GM15510 (cell line): ENCODE measurements at regions not wholly inside any gene's neighbourhood (a gene's known extent, or its start where the extent isn't known, plus 50 kb on each side); places are given as distances from the start of the nearest gene placed in this dataset.

Source experiments
- POLR2A ChIP-seq: IDR thresholded peaks from 3 replicates; pipeline ENCODE4 v1.6.1; 2011; ENCODE audit warnings: borderline replicate concordance; ENCODE audit not compliant: insufficient read length; ENCODE audit errors: extremely low read depth

DNA sequence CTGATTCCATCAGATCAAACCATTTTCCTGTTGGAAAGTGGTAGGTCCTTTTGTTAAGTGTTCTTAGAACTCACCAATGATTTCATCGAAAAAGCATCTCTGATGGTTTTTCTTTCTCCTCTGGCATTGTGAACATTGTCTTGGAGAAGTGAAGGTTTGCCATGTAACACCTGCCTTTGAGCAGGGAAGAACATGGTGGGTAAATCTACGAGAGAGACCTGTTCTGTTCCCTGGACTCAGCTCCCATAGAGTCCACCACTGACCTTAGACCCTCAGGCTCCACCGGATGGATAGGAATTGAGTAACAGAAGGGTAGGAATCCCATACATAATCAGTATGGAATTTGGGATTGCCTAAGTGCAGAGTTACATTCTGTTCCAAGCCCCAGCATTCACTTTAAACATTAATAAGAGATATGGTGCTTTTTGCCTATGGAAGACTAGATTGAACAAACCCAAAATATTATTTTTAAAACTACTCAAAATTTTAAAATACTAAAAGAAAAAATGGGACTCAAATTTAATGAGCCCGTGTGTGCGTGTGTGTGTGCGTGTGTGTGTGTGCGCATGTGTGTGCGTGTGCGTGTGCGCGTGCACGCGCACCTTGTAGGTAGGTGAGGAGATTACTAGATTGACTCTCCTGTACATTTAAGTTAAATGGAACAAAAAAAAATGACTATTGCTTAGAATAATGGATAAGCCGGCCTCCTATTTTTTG lies 92.0 kb downstream of the C9orf152 start:
- no peak for TF ChIP-seq POLR2A

DNA sequence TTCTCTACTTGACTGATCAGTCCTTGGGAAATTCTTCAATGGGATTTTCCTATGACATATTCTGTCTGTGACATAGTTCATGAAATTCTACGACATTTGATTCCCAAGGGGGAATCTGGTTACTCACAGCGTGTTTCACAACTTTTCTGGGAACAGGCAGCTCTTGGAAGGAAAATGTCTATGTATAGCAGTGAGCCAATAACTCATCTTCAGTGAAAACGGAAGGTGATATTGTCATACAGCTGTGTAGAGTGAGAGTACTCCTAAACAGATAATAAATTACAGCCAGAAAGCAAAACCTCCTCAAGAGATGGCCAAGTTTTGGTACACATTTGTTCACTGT lies 91.4 kb downstream of the C9orf152 start:
- TF ChIP-seq POLR2A, result no peak

DNA sequence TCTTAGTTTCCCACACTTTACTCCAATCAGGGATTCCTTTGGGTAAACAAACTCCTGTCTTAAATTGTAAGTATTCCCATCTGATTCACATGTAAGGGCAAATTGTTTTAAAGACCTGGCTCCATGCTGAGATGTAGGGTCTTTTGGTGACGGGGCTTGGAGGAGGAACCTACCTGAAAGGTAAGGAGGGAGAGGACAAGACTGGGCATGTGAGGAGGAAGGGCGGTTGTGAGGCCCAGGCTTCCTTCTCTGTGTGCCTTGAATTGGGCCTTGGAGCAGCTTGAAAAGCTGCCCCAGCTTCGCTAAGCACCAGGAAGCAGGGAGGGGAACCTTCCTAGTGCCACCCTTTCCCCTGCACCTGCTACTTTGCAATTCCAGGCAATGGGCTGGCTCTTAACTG lies 86.8 kb downstream of the C9orf152 start:
- no peak for TF ChIP-seq POLR2A

DNA sequence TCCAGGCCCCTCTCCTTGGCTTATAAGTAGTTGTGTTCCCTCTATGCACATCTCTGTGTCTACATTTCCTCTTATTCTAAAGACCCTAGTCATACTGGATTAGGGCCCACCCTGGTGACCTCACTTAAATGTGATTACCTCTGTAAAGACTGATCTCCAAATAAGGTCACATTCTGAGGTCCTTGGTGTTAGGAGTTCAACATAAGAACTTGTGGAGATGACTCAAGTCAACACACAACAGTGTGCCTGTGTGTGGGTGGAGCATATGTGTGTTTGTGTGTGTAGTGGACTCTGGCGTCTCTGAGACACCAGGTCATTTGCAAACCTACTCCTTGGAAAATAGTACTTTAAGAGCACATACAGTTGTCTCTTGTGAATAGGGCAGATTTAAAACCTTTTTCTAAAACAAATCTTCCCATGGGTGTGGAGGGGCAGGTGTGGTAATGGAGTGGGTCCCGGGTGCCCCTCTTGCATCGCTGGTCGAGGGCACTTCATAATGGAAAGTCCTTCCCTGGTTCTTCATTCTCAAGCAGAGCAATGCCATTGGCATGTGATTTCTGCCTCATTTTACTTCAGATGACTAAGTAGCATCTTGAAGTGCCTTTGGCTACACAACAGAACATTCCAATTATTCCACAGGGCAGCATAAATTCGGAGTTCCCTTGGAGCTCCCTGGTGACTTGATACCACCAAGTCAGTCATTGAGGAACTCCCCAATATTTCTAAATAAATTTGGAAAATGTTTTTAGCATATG lies 84.4 kb downstream of the C9orf152 start:
- TF ChIP-seq POLR2A, result no peak

DNA sequence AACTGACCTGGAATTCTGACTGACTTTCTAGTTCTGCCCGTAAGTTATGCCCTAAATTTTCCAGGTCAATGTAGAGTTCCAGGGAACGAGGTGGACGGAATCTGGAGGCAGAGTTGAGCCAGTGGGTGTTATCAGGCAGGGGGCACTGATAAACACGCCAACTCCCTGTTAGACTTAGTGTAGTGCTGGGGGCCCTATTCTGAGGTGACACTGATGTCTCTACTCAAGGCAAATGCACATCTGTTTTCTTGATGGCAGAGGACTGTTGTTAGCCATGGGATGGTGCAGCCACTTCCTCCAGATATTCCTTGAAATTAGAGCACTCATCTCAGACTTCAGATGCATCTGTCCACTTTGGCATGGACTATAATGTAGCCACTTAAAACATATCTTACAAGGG lies 83.5 kb downstream of the C9orf152 start:
- no peak for TF ChIP-seq POLR2A

DNA sequence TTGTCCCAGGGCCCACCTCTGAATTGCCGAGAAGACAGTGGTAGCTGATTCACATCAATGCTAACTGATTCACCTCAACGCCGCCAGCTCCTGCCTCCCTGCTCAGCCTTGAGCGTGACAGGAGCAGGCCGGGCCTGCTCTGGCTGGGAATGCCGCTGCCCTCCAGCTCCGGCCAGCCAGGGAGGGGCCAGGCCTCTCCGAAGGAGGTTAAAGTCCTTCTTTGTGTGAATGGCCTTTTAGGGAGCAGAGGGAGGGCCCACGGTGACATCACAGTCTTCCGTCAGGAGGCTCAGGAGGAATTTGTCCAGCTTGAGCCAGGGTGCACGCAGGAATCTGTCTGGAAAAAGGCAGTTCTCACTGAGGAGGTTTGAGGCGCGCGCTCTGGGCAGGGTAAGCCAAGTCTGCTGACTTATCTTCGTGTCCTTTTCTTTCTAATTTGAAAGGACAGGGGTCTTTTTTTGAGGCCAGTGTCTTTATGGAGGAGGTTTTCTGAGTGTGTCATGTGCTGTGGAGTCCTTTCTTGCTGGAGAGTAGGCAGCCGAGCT lies 82.7 kb downstream of the C9orf152 start:
- no peak for TF ChIP-seq POLR2A

DNA sequence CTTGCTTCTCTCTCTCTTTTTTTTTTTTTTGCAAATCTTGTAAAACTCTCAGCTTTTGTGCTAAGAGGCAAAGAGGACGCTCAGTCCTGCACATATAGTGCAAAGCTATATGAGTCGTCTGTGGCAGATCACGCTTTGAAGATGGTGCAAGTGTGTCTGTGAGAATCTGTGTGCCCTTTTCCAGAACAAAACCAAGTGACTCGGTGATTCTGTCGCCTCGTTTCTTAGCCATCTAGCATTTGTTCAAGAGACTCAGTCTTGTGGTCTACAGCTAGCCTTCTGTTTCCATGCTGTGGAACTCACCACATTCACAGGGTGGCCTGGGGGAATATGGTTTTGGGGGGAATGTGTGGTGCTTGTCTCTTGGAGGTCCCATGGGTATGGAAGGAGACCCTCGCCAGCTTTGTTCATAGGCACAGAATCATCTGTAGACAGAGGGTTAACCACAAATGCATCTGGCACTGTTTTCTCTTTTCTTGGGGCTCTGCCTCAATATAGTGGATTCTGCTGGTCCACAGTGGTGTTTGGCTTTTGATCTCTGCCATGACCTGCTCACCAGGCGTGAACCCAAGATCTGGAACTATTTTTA lies 82.1 kb downstream of the C9orf152 start:
- TF ChIP-seq POLR2A, result no peak

DNA sequence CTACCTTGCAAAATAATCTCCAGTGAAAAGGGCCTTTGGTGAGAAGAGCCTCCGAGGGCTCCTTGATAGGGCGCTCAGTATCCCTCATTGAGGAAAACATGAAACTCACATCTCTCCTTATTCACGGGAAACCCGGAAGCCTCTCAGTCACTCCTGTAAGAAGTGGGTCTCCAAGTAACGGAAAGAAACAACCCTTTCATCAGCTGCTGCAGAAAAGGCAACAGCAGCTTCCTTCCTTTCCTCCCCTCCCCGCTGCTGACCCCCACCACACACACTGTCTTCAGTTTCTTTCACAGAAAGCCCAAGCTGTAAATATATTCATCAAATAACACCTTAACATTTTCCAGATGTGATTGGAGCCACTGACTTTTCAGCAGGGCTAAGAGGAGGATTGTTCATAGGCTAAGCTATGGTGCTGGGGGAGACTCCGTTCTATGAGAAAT lies 81.4 kb downstream of the C9orf152 start:
- TF ChIP-seq POLR2A, result no peak

DNA sequence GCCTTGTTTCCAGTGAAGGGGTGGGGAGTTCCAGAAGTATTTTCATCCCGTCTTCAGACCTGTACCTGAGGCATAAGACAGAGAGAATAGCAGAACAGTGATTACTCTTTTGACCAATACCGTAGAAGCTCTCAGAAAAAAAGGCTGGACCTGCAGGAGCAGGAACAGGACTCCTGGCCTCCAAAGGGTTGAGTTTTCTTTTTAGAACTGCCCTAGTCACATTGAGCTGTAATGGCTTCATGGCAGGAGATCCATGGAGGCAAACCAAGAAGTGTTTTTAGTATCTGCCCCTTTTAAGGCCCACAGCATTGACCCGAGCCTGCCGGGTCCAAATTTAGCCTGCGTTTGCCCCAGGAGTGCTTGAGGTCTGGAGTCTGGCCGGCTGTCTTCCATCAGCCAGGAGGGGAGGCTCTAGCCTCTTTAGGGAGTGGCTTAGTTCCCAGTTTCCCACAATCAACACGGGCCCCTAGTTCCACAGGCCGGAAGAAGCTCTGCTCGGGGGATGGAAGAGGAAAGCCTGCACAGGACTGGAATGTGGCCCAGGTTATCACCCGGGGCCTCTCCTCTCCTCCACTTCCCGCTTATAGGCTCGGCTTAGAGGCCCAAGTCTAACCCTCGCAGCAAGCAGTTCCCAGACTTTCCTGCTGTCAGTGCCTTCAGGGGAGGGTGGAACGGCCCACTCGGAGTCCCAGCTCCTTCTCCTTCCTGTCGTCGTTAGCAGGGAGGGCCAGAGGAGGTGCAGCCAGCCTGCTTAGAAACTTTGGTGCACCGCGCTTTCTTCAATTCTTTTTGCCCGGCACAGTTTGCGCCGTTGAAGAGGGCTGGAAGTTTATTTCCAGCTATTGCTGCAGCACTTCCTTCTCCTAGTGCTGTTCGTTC lies 80.7 kb downstream of the C9orf152 start:
- no peak for TF ChIP-seq POLR2A

DNA sequence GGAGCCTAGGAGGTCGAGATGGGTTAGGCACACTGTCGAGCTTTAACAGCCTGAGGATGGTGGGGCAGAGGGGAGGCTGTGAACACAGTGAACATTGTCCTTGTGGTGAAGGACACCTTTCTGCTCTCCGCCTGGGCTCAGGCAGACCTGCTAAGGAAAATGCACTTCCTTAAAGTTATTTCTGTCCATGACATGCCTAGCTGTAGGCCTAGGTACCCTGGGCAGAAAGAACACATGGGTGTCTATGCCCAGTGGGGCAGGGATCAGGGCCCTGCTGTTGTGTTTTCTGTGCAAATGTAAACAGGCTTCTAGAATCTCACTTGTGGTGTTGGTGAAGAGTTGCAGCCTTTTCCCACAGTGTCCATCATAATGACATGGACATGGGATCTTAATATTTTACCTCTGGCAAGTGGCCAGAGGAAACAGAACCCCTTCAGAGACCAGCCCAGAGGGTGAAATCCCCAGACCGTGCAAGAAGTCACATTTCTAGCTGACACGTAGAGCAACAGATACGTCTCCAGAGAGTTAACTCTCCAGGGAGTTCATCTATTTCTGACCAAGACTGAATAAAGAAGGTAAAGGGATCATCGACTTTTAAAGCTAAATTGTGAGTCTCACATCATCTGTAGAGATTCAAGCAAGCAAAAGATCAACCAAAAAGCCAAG lies 79.2 kb downstream of the C9orf152 start:
- TF ChIP-seq POLR2A, result no peak

DNA sequence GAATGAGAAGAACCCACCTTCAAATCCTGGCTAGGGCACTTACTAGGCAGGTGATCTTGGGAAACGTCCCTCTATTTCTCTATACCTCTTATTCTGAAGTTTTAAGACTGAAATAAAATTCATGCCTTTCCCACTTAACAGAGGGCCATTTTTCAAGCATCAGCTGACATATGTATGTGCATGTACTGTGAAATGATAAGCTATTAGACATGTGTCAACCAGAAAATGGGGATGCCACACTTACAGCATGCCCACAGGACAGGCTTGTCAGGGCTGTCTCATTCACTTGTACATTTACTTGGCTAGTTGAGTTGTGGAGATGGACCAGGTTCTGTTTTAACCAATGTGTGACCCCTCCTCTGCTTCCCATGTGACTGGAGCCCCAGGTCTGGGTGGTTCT lies 78.5 kb downstream of the C9orf152 start:
- no peak for TF ChIP-seq POLR2A

DNA sequence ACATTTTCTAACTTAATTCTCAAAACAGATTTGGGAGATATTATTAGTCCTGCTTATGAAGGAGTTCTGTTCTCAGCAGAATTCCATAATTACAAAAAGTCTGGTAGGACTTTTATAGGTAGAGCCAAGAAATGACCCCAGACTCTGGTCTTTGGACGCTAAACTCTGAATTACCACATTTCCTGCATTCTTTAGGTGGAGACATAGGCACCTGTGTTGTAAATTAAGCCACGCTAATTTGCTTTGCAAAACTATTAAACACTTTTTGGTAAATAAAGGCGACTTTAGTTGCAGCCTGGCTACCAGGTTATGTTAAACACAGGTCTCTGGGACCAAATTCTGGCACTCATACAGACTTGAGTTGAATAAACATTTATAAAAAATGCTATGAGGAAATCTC lies 77.7 kb downstream of the C9orf152 start:
- TF ChIP-seq POLR2A, result no peak

DNA sequence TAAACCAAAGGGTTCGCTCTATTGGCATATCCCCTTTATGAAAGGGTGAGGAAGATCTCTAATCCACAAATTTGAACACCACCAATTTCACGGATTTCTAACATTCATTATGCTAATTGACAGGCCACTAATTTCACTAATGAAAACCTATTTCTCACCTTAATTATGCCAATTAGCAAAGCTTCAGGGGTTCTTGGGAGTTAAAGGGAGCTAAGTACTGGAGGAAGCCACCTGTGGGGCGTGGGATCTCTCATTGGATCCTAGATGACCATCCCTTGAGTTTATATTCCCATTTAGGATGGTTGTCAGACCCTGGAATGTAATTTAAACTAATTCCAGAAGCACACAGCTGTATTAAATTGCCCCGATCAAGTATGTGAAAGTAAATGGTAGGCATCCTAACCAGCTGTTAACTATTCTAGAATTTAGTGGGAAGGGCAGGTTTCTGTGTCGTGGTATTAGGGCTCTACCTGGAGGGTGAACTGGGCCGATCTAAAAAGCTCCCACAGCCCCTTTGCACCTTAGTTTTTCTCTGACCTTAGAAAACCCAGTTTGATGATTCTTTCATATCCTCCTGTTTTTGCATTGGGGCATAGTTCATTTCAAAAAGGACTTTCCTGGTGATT lies 77.1 kb downstream of the C9orf152 start:
- TF ChIP-seq POLR2A, result no peak

DNA sequence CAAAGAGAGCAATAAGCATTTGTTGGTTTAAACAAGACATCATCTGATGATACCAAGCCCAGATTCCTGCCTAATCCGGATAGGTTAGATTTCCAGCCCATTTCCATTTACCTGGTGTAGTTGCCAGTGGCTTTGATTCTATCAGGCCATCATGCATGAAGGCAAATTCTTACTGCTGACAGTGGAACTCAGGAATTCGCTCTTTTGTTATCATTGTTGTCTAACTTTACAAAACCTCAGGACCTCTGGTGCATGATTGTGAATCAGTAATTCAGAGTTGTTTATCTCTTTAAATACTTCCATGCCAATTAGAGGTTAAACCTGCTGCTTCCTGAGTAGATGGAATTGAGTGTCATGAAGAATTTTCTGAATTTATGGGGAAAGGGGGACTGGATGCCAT lies 76.5 kb downstream of the C9orf152 start:
- TF ChIP-seq POLR2A, result no peak
